ENCODE measurements at regions not wholly inside any gene's neighbourhood (a gene's known extent, or its start where the extent isn't known, plus 50 kb on each side); places are given as distances from the start of the nearest gene placed in this dataset.

DNA sequence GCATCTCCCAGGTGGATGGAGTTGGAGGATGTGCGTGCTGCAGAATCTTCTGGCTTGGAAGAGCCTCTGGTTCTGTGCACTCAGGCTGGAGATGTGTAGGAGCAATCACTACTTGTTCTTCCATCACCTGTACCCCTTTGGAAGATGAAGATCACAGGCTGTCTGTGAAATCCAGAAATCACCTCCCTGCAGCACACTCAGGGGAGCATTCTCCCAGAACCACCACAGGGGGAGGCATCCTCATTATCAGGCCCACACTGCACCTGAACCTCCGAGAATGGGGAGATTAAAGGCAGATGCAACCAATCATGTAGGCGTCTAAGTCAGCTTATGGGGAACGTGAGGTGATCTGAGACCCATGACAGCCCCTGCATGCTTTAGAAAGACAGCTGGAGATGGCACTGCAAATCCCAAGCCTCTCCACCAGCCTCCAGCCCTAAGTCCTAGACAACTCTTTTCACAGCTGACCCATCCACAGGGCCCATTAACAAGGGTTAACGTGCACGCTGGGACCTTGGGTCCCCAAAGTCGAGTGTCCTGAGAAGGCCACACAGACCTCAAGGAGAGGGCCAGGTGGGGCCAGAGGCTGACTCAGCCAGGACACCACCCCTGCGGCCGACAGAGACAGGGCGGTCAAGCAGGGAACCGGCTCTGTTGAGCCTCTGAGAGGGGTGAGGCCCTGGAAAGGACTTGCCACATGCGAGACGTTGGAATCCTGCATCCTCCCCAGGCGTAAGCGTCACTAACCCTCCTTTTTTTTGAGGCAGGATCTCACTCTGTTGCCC is 314.9 kb downstream of the EIPR1 start:
- Histone ChIP-seq H4K20me1 (ENCODE audit: control insufficient read depth, insufficient read depth, low read length, poor library complexity, severe bottlenecking) (no peaks in the 10 kb centered on the region), H3K36me3 (replicated peaks in 1 of 2; ENCODE audit: control extremely low read depth in 1 of 2, control insufficient read depth in 1 of 2, extremely low read depth in 1 of 2, insufficient read depth in 2 of 2, low read length in 1 of 2) (no peaks in the 10 kb centered on the region), H3K4me2 (replicated peaks; ENCODE audit: low read depth, low read length, poor library complexity, severe bottlenecking) (no peak overlapping the region), H2AFZ (ENCODE audit: insufficient read depth, low read depth, low read length, poor library complexity, severe bottlenecking) (no peak overlapping the region), H3K4me3 (ENCODE audit: control extremely low read depth in 1 of 5, extremely low read depth in 1 of 5, insufficient read depth in 1 of 5, low read depth in 2 of 5, low read length in 4 of 5) (no peak overlapping the region), H3K9ac (ENCODE audit: low read length) (no peak overlapping the region), H3K9me3 (ENCODE audit: control extremely low read depth in 1 of 3, control insufficient read depth in 2 of 3, insufficient read depth in 1 of 3, low read length in 2 of 3) (peaks cover 0 to 6% (median 0%) of the 10 kb centered on the region in 3 donors), H3K4me1 (ENCODE audit: control insufficient read depth in 2 of 2, insufficient read depth in 2 of 2, low read length in 2 of 2) (no peaks in the 10 kb centered on the region), H3K79me2 (ENCODE audit: control insufficient read depth, insufficient read depth, low read length) (no peaks in the 10 kb centered on the region), H3K27ac (ENCODE audit: low read length in 2 of 2) (no peak overlapping the region), H3K27me3 (replicated peaks in 1 of 4; ENCODE audit: control extremely low read depth in 1 of 4, control insufficient read depth in 3 of 4, insufficient read depth in 4 of 4, low read length in 3 of 4) (peaks cover 0 to 7% (median 0%) of the 10 kb centered on the region in 4 experiments)
- ChIA-PET CTCF (no interaction called here), POLR2A (no interaction called here)
- DNase-seq, result no peak
- H3K4me1 Mint-ChIP-seq, result no peaks in the 10 kb centered on the region
- no peak for ATAC-seq (ENCODE audit: low read depth)
- H3K4me3 Mint-ChIP-seq, result no peak overlapping the region
- H3K27ac Mint-ChIP-seq, result no peak overlapping the region
- TF ChIP-seq, protein P1, sequence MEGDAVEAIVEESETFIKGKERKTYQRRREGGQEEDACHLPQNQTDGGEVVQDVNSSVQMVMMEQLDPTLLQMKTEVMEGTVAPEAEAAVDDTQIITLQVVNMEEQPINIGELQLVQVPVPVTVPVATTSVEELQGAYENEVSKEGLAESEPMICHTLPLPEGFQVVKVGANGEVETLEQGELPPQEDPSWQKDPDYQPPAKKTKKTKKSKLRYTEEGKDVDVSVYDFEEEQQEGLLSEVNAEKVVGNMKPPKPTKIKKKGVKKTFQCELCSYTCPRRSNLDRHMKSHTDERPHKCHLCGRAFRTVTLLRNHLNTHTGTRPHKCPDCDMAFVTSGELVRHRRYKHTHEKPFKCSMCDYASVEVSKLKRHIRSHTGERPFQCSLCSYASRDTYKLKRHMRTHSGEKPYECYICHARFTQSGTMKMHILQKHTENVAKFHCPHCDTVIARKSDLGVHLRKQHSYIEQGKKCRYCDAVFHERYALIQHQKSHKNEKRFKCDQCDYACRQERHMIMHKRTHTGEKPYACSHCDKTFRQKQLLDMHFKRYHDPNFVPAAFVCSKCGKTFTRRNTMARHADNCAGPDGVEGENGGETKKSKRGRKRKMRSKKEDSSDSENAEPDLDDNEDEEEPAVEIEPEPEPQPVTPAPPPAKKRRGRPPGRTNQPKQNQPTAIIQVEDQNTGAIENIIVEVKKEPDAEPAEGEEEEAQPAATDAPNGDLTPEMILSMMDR (IDR thresholded peaks at IDR 0.05), result no peak
- TF ChIP-seq EZH2 (IDR thresholded peaks at IDR 0.05; ENCODE audit: borderline replicate concordance, insufficient read depth, low read depth, low read length, poor library complexity, severe bottlenecking), result no peak
- H3K27me3 Mint-ChIP-seq, result peaks cover 5% of the 10 kb centered on the region
- H3K9me3 Mint-ChIP-seq (ENCODE audit: insufficient read depth), result peaks cover 2% of the 10 kb centered on the region
- 92% methylated on average over 14 of the region's 15 CpGs for WGBS (ENCODE audit: insufficient coverage)
- intact Hi-C loops (cut with micrococcal nuclease), result no loop called here

DNA sequence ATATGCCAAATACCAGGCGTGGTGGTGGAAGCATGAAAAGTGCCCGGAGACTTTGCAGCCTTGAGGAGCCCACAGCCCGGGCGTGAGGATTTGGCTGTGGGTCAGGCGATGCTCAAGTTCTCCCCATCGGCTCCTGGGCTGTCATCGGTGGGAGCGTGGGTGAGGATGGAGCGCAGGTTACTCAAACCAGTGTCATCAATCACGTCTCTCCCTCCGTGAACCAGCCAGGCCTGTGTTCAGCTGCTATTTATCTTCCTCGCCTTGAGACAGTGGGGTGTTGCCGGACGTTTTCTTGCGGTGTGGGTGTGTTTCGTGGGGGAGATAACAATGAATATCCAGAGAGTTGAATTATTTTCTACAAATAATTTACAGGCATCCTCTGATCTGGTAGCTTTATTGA is 317.6 kb downstream of the EIPR1 start:
- Histone ChIP-seq H2AFZ (ENCODE audit: insufficient read depth, low read depth, low read length, poor library complexity, severe bottlenecking) (no peak overlapping the region), H3K4me3 (ENCODE audit: control extremely low read depth in 1 of 5, extremely low read depth in 1 of 5, insufficient read depth in 1 of 5, low read depth in 2 of 5, low read length in 4 of 5) (no peak overlapping the region), H3K4me1 (ENCODE audit: control insufficient read depth in 2 of 2, insufficient read depth in 2 of 2, low read length in 2 of 2) (no peaks in the 10 kb centered on the region), H3K36me3 (replicated peaks in 1 of 2; ENCODE audit: control extremely low read depth in 1 of 2, control insufficient read depth in 1 of 2, extremely low read depth in 1 of 2, insufficient read depth in 2 of 2, low read length in 1 of 2) (no peaks in the 10 kb centered on the region), H3K9ac (ENCODE audit: low read length) (no peak overlapping the region), H3K79me2 (ENCODE audit: control insufficient read depth, insufficient read depth, low read length) (no peaks in the 10 kb centered on the region), H3K9me3 (ENCODE audit: control extremely low read depth in 1 of 3, control insufficient read depth in 2 of 3, insufficient read depth in 1 of 3, low read length in 2 of 3) (peaks cover 0 to 7% (median 0%) of the 10 kb centered on the region in 3 donors), H3K4me2 (replicated peaks; ENCODE audit: low read depth, low read length, poor library complexity, severe bottlenecking) (no peak overlapping the region), H3K27me3 (replicated peaks in 1 of 4; ENCODE audit: control extremely low read depth in 1 of 4, control insufficient read depth in 3 of 4, insufficient read depth in 4 of 4, low read length in 3 of 4) (no peaks in the 10 kb centered on the region), H3K27ac (ENCODE audit: low read length in 2 of 2) (no peak overlapping the region), H4K20me1 (ENCODE audit: control insufficient read depth, insufficient read depth, low read length, poor library complexity, severe bottlenecking) (no peaks in the 10 kb centered on the region)
- no peak overlapping the region for H3K27ac Mint-ChIP-seq
- ChIA-PET CTCF (no interaction called here), POLR2A (no interaction called here)
- peaks cover 5% of the 10 kb centered on the region for H3K9me3 Mint-ChIP-seq (ENCODE audit: insufficient read depth)
- TF ChIP-seq EZH2 (IDR thresholded peaks at IDR 0.05; ENCODE audit: borderline replicate concordance, insufficient read depth, low read depth, low read length, poor library complexity, severe bottlenecking), result no peak
- TF ChIP-seq, protein P1 (IDR thresholded peaks at IDR 0.05), result no peak
- H3K4me1 Mint-ChIP-seq, result no peaks in the 10 kb centered on the region
- H3K27me3 Mint-ChIP-seq, result peaks cover 5% of the 10 kb centered on the region
- H3K4me3 Mint-ChIP-seq, result no peak overlapping the region
- intact Hi-C loops (cut with micrococcal nuclease), result no loop called here
- WGBS (ENCODE audit: insufficient coverage), result 96% methylated on average over 9 of the region's 16 CpGs
- ATAC-seq (ENCODE audit: low read depth), result no peak
- DNase-seq, result no peak
